SKM-1 (cell line): ENCODE measurements at regions not wholly inside any gene's neighbourhood (a gene's known extent, or its start where the extent isn't known, plus 50 kb on each side); places are given as distances from the start of the nearest gene placed in this dataset.
"Not testable (repeated sequence)": the region's sequence is repeated elsewhere in the genome, so short reads cannot be mapped to it uniquely, and the experiment has no call there.

Source experiments
- DNase-seq: peaks from one replicate; lab custom pipeline; 2025; ENCODE audit not compliant: unreplicated experiment; lab: John Stamatoyannopoulos, UW

- no peak for DNase-seq
Measured at GRCh38 chr5:68070591-68071281, 144.8 kb upstream of the PIK3R1 start.

- no peak for DNase-seq
Measured at GRCh38 chr5:68067976-68068603, 147.5 kb upstream of the PIK3R1 start.

- DNase-seq: no peak
Measured at GRCh38 chr5:68067291-68067690, 148.3 kb upstream of the PIK3R1 start.

- DNase-seq: no peak
Measured at GRCh38 chr5:68066277-68066955, 149.1 kb upstream of the PIK3R1 start.

GRCh38 chr5:68065321-68065720 lies 150.2 kb upstream of the PIK3R1 start:
- DNase-seq: not testable (repeated sequence)

GRCh38 chr5:68060382-68060781 lies 155.2 kb upstream of the PIK3R1 start:
- no peak for DNase-seq

GRCh38 chr5:68057191-68057590 lies 158.4 kb upstream of the PIK3R1 start:
- no peak for DNase-seq

GRCh38 chr5:68055686-68056085 lies 159.9 kb upstream of the PIK3R1 start:
- no peak for DNase-seq

- no peak for DNase-seq
Measured at GRCh38 chr5:68054638-68055037, 160.9 kb upstream of the PIK3R1 start.

- no peak for DNase-seq
Measured at GRCh38 chr5:68053202-68053601, 162.4 kb upstream of the PIK3R1 start.

GRCh38 chr5:68049053-68049713 lies 166.4 kb upstream of the PIK3R1 start:
- DNase-seq: no peak

- no peak for DNase-seq
Measured at GRCh38 chr5:68048516-68048915, 167.0 kb upstream of the PIK3R1 start.

GRCh38 chr5:68048054-68048453 lies 167.5 kb upstream of the PIK3R1 start:
- not testable (repeated sequence) for DNase-seq

- DNase-seq: no peak
Measured at GRCh38 chr5:68047035-68047434, 168.5 kb upstream of the PIK3R1 start.

- DNase-seq: peak; percentile 34
Measured at GRCh38 chr5:68046445-68046844, 169.1 kb upstream of the PIK3R1 start.

- DNase-seq: no peak
Measured at GRCh38 chr5:68041293-68041692, 174.3 kb upstream of the PIK3R1 start.

- DNase-seq: no peak
Measured at GRCh38 chr5:68037546-68037945, 178.0 kb upstream of the PIK3R1 start.

- DNase-seq: no peak
Measured at GRCh38 chr5:68033961-68034571, 181.5 kb upstream of the PIK3R1 start.

- no peak for DNase-seq
Measured at GRCh38 chr5:68033029-68033428, 182.5 kb upstream of the PIK3R1 start.

GRCh38 chr5:68032216-68032762 lies 183.3 kb upstream of the PIK3R1 start:
- DNase-seq: no peak

GRCh38 chr5:68028131-68028727 lies 187.3 kb upstream of the PIK3R1 start:
- no peak for DNase-seq
